Adipocyte (in vitro differentiated cells): ENCODE measurements at regions not wholly inside any gene's neighbourhood (a gene's known extent, or its start where the extent isn't known, plus 50 kb on each side); places are given as distances from the start of the nearest gene placed in this dataset.

Source experiments
- DNase-seq: peaks from one replicate; pipeline ENCODE4 v3.0.0-alpha.2; 2015; ENCODE audit warnings: low read depth
- H3K27me3 ChIP-seq: replicated peaks from 2 replicates; pipeline ENCODE4 v1.7.0; 2013; ENCODE audit warnings: mild to moderate bottlenecking, low read length, moderate library complexity; ENCODE audit not compliant: control insufficient read depth, insufficient read depth
- H3K36me3 ChIP-seq: 2 replicates; pipeline ENCODE4 v1.7.0; 2013; ENCODE audit warnings: low read length, mild to moderate bottlenecking, moderate library complexity; ENCODE audit not compliant: control insufficient read depth, insufficient read depth, severe bottlenecking
- H3K4me1 ChIP-seq: 2 replicates; pipeline ENCODE4 v1.7.0; 2013; ENCODE audit warnings: mild to moderate bottlenecking, low read length, moderate library complexity; ENCODE audit not compliant: control insufficient read depth, insufficient read depth
- H3K4me3 ChIP-seq: 2 replicates; pipeline ENCODE4 v1.7.0; 2013; ENCODE audit warnings: mild to moderate bottlenecking, low read length, moderate library complexity
- H3K9ac ChIP-seq: 2 replicates; pipeline ENCODE4 v1.7.0; 2013; ENCODE audit warnings: mild to moderate bottlenecking, low read length, moderate library complexity
- H3K9me3 ChIP-seq: 2 replicates; pipeline ENCODE4 v1.7.0; 2013; ENCODE audit warnings: mild to moderate bottlenecking, low read length, moderate library complexity; ENCODE audit not compliant: control insufficient read depth

- Histone ChIP-seq H3K4me1 (peaks cover 5% of the 10 kb centered on the region), H3K9me3 (no peaks in the 10 kb centered on the region), H3K4me3 (no peak overlapping the region), H3K36me3 (no peaks in the 10 kb centered on the region), H3K9ac (no peak overlapping the region), H3K27me3 (no peaks in the 10 kb centered on the region)
- peak; percentile 90 for DNase-seq
Observed at GRCh38 chr6:56359201-56359899, 112.0 kb upstream of the COL21A1 start.

GRCh38 chr6:56357616-56358373 lies 110.4 kb upstream of the COL21A1 start:
- Histone ChIP-seq H3K4me3 (no peak overlapping the region), H3K4me1 (peaks cover 2% of the 10 kb centered on the region), H3K9ac (no peak overlapping the region), H3K9me3 (peaks cover 10% of the 10 kb centered on the region), H3K36me3 (no peaks in the 10 kb centered on the region), H3K27me3 (no peaks in the 10 kb centered on the region)
- peak; percentile 47 for DNase-seq

DNA sequence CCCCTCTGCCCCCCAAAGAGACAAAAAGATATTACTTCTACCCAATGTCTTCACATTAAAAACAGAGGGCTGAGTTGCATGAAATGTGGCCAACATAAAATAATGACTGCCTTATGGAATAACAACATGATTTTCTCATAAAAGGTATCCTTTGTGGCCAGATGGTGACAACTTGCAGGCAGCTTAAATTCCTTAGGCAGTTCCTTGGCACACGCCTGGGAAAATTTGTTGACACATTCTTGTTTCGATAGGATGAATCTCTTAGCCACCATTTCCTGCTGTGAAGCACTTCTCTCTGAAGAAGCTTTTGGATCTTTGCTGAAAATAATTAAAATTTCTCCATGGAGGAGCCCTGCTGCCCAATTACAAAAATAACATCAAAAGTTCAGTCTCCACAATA lies 109.0 kb upstream of the COL21A1 start:
- peak; percentile 30 for DNase-seq
- no peak overlapping the region for H3K4me3 ChIP-seq
- H3K27me3 ChIP-seq, result no peaks in the 10 kb centered on the region
- H3K36me3 ChIP-seq, result no peaks in the 10 kb centered on the region
- H3K9me3 ChIP-seq, result peaks cover 10% of the 10 kb centered on the region
- H3K4me1 ChIP-seq, result peaks cover 2% of the 10 kb centered on the region
- H3K9ac ChIP-seq, result no peak overlapping the region

DNA sequence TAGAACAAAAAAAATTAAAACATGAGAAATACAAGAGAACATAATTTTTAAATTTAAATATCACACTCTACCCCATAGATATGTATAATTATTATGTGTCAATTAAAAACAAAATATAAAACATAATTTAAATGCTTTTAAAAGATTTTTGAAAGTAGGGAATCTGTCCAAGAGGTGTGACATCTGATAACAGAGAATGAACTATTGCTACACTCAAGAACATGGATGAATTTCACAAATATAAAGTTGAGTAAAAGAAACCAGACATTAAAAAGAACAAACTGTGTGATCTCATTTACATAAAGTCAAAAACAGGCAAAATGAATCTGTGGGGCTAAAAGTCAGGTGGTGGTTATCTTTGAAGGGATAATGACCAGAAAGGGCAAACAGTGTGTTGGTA lies 106.5 kb upstream of the COL21A1 start:
- H3K27me3 ChIP-seq, result no peaks in the 10 kb centered on the region
- no peak overlapping the region for H3K4me3 ChIP-seq
- H3K4me1 ChIP-seq, result peaks cover 11% of the 10 kb centered on the region
- peaks cover 10% of the 10 kb centered on the region for H3K9me3 ChIP-seq
- H3K36me3 ChIP-seq, result no peaks in the 10 kb centered on the region
- no peak overlapping the region for H3K9ac ChIP-seq
- no peak for DNase-seq

GRCh38 chr6:56350628-56351260 lies 103.4 kb upstream of the COL21A1 start:
- H3K9ac ChIP-seq, result no peak overlapping the region
- peaks cover 29% of the 10 kb centered on the region for H3K4me1 ChIP-seq
- H3K4me3 ChIP-seq, result no peak overlapping the region
- no peaks in the 10 kb centered on the region for H3K27me3 ChIP-seq
- no peaks in the 10 kb centered on the region for H3K36me3 ChIP-seq
- DNase-seq, result no peak
- peaks cover 10% of the 10 kb centered on the region for H3K9me3 ChIP-seq

- Histone ChIP-seq H3K27me3 (no peaks in the 10 kb centered on the region), H3K9me3 (peaks cover 10% of the 10 kb centered on the region), H3K9ac (no peak overlapping the region), H3K4me1 (peaks cover 29% of the 10 kb centered on the region), H3K36me3 (no peaks in the 10 kb centered on the region), H3K4me3 (no peak overlapping the region)
- DNase-seq, result peak; percentile 79
Observed at GRCh38 chr6:56349194-56349593, 101.8 kb upstream of the COL21A1 start.

DNA sequence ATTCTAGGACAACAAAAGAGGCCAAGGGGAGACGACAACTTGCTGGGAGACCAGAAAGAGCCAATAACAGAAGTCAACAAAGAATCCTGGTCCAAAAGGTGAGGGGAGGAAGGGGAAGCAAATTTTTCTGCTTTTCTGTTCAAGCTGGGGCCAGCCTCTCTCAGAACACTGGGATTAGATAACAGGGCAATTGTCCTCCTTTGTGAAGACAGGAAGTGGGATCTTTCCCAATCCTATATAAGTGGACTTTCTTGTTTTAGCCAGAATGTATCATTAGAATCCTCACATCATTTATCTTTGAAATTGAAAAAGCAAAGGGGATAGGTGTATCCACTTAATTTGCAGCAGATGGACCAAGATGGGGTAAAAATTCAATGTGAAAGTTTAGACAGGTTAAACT lies 101.2 kb upstream of the COL21A1 start:
- H3K9ac ChIP-seq, result no peak overlapping the region
- H3K4me1 ChIP-seq, result peaks cover 29% of the 10 kb centered on the region
- no peaks in the 10 kb centered on the region for H3K27me3 ChIP-seq
- peaks cover 6% of the 10 kb centered on the region for H3K9me3 ChIP-seq
- H3K4me3 ChIP-seq, result no peak overlapping the region
- DNase-seq, result no peak
- H3K36me3 ChIP-seq, result no peaks in the 10 kb centered on the region

GRCh38 chr6:56347526-56347925 lies 100.1 kb upstream of the COL21A1 start:
- no peaks in the 10 kb centered on the region for H3K36me3 ChIP-seq
- H3K4me3 ChIP-seq, result no peak overlapping the region
- no peaks in the 10 kb centered on the region for H3K27me3 ChIP-seq
- no peaks in the 10 kb centered on the region for H3K9me3 ChIP-seq
- peak; percentile 54 for DNase-seq
- H3K4me1 ChIP-seq, result peaks cover 29% of the 10 kb centered on the region
- no peak overlapping the region for H3K9ac ChIP-seq

DNA sequence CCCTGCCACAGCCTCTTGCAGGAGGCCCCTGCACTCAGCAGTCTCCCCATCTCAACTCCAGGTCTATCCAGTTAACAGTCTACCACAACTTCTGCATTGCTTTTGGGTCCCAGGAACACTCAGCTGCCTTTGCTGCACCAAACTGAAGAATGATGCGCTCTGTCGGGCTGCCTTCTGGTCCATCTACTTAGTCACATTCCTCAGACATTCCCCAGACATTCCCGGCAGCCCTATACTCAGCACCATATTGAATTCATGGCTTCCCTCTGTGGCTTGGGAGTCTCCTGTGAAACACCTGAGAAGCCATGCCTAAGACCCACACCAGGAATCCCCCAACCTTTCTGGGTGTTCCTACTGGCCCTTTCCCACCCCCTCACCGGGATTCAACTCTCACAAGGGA lies 99.6 kb upstream of the COL21A1 start:
- Histone ChIP-seq H3K4me1 (peaks cover 29% of the 10 kb centered on the region), H3K4me3 (no peak overlapping the region), H3K9me3 (no peaks in the 10 kb centered on the region), H3K9ac (no peak overlapping the region), H3K27me3 (no peaks in the 10 kb centered on the region), H3K36me3 (no peaks in the 10 kb centered on the region)
- DNase-seq, result no peak

- H3K27me3 ChIP-seq, result no peaks in the 10 kb centered on the region
- H3K4me3 ChIP-seq, result no peak overlapping the region
- H3K4me1 ChIP-seq, result peaks cover 29% of the 10 kb centered on the region
- no peaks in the 10 kb centered on the region for H3K36me3 ChIP-seq
- DNase-seq, result no peak
- H3K9ac ChIP-seq, result no peak overlapping the region
- H3K9me3 ChIP-seq, result no peaks in the 10 kb centered on the region
Observed at GRCh38 chr6:56345376-56345995, 98.1 kb upstream of the COL21A1 start.

- Histone ChIP-seq H3K9ac (no peak overlapping the region), H3K36me3 (no peaks in the 10 kb centered on the region), H3K4me1 (peaks cover 14% of the 10 kb centered on the region), H3K4me3 (no peak overlapping the region), H3K27me3 (no peaks in the 10 kb centered on the region), H3K9me3 (no peaks in the 10 kb centered on the region)
- peak; percentile 15 for DNase-seq
Observed at GRCh38 chr6:56343295-56343694, 95.9 kb upstream of the COL21A1 start.
